HG03095 (cell line): ENCODE measurements at regions not wholly inside any gene's neighbourhood (a gene's known extent, or its start where the extent isn't known, plus 50 kb on each side); places are given as distances from the start of the nearest gene placed in this dataset.
A peak's percentile ranks its signal among the peaks of the same experiment; 100 is the strongest.

Experiments used
- ATAC-seq: cut with Tn5 transposase; IDR thresholded peaks from one replicate; pipeline ENCODE4 v1.9.1; 2021; ENCODE audit warnings: moderate library complexity; ENCODE audit not compliant: unreplicated experiment

- no peak for ATAC-seq
Observed at GRCh38 chr1:119298687-119299303, 69.8 kb upstream of the HAO2 start.

- ATAC-seq: no peak
Observed at GRCh38 chr1:119302011-119302410, 66.6 kb upstream of the HAO2 start.

GRCh38 chr1:119308130-119308700 is 60.4 kb upstream of the HAO2 start:
- ATAC-seq: no peak

- no peak for ATAC-seq
Observed at GRCh38 chr1:119308806-119309205, 59.8 kb upstream of the HAO2 start.

GRCh38 chr1:119310301-119310700 is 58.3 kb upstream of the HAO2 start:
- ATAC-seq: no peak

GRCh38 chr1:119312500-119312899 is 56.1 kb upstream of the HAO2 start:
- no peak for ATAC-seq

GRCh38 chr1:119314001-119314796 is 54.4 kb upstream of the HAO2 start:
- ATAC-seq: no peak

- ATAC-seq: no peak
Observed at GRCh38 chr1:119316870-119317416, 51.6 kb upstream of the HAO2 start.

- ATAC-seq: peak; percentile 78
Observed at GRCh38 chr1:119318466-119319309, 49.9 kb upstream of the HAO2 start.
